GM21576 (cell line): ENCODE measurements at regions not wholly inside any gene's neighbourhood (a gene's known extent, or its start where the extent isn't known, plus 50 kb on each side); places are given as distances from the start of the nearest gene placed in this dataset.

Experiments
- ATAC-seq: cut with Tn5 transposase; IDR thresholded peaks from one replicate; pipeline ENCODE4 v1.9.1; 2021; ENCODE audit warnings: mild to moderate bottlenecking, moderate library complexity; ENCODE audit not compliant: unreplicated experiment

GRCh38 chr3:127461286-127461910 is 129.1 kb downstream of the TPRA1 start:
- ATAC-seq, result no peak

GRCh38 chr3:127459891-127460290 is 130.6 kb downstream of the TPRA1 start:
- no peak for ATAC-seq

- ATAC-seq, result no peak
Measured at GRCh38 chr3:127458696-127459604, 131.6 kb downstream of the TPRA1 start.

- ATAC-seq, result no peak
Measured at GRCh38 chr3:127457546-127458145, 132.9 kb downstream of the TPRA1 start.

GRCh38 chr3:127457094-127457475 is 133.4 kb downstream of the TPRA1 start:
- no peak for ATAC-seq

- no peak for ATAC-seq
Measured at GRCh38 chr3:127456471-127457093, 134.0 kb downstream of the TPRA1 start.

- ATAC-seq, result peak; percentile 68
Measured at GRCh38 chr3:127455541-127456450, 134.7 kb downstream of the TPRA1 start.

- no peak for ATAC-seq
Measured at GRCh38 chr3:127454968-127455367, 135.6 kb downstream of the TPRA1 start.

GRCh38 chr3:127454051-127454450 is 136.5 kb downstream of the TPRA1 start:
- ATAC-seq, result no peak

GRCh38 chr3:127452321-127452821 is 138.2 kb downstream of the TPRA1 start:
- ATAC-seq, result no peak

- no peak for ATAC-seq
Measured at GRCh38 chr3:127451321-127451720, 139.2 kb downstream of the TPRA1 start.

GRCh38 chr3:127450331-127450730 is 140.2 kb downstream of the TPRA1 start:
- no peak for ATAC-seq

- ATAC-seq, result no peak
Measured at GRCh38 chr3:127449486-127450212, 140.9 kb downstream of the TPRA1 start.

GRCh38 chr3:127448671-127449070 is 141.9 kb downstream of the TPRA1 start:
- no peak for ATAC-seq

- ATAC-seq, result no peak
Measured at GRCh38 chr3:127448161-127448561, 142.4 kb downstream of the TPRA1 start.

GRCh38 chr3:127446756-127447155 is 143.8 kb downstream of the TPRA1 start:
- no peak for ATAC-seq

- no peak for ATAC-seq
Measured at GRCh38 chr3:127445581-127446343, 144.8 kb downstream of the TPRA1 start.

GRCh38 chr3:127444761-127445160 is 145.8 kb downstream of the TPRA1 start:
- ATAC-seq, result no peak
